ENCODE measurements at regions not wholly inside any gene's neighbourhood (a gene's known extent, or its start where the extent isn't known, plus 50 kb on each side); places are given as distances from the start of the nearest gene placed in this dataset.

DNA sequence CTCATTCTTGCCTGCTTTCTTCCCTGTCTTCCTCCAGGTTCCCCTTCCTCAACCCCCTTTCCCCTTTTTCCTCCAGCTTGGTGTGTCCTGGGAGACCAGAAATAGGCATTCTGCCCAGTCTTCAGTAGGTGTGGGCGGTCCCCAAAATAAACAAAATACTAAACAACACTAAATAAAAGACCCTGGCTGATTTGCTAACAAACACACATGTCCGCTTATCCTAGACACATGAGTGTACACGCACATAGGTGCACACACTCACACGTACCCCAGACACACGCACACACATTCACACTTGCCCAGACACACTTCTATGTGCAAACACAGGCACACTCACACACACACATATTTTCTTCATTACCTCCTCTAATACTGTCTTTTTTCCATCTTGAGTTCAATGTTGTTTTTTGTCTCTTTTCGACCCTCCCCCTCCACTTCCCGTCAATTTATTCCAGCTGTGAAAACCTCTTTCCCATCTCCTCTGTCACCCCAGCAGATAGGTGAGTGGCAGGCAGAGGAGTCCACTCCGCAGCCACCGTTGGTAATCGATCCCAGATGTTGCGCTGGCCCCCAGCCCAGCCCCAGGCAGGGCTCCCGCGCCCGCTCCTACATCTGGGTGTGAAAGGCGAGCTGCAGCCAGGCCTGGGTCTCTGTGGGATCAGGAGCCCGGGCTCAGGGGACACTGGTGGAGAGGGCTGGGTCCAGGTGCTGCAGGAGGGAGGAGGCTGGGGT lies 56.9 kb upstream of the FOXP4 start:
- H3K4me3 ChIP-seq (replicated peaks in 1 of 3), result no peak overlapping the region
- H3K4me1 ChIP-seq, result peaks cover 0 to 8% of the 10 kb centered on the region in 2 donors
- TF ChIP-seq, protein P1, sequence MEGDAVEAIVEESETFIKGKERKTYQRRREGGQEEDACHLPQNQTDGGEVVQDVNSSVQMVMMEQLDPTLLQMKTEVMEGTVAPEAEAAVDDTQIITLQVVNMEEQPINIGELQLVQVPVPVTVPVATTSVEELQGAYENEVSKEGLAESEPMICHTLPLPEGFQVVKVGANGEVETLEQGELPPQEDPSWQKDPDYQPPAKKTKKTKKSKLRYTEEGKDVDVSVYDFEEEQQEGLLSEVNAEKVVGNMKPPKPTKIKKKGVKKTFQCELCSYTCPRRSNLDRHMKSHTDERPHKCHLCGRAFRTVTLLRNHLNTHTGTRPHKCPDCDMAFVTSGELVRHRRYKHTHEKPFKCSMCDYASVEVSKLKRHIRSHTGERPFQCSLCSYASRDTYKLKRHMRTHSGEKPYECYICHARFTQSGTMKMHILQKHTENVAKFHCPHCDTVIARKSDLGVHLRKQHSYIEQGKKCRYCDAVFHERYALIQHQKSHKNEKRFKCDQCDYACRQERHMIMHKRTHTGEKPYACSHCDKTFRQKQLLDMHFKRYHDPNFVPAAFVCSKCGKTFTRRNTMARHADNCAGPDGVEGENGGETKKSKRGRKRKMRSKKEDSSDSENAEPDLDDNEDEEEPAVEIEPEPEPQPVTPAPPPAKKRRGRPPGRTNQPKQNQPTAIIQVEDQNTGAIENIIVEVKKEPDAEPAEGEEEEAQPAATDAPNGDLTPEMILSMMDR (IDR thresholded peaks at IDR 0.05), result no peak
- no peak for TF ChIP-seq POLR2A (IDR thresholded peaks at IDR 0.05)
- no peaks in the 10 kb centered on the region for H3K36me3 ChIP-seq
- H3K9me3 ChIP-seq, result no peaks in the 10 kb centered on the region
- no peak for DNase-seq
- WGBS, 2 donors, result 62 to 71% methylated on average over 16 of the region's 16 CpGs
- intact Hi-C loops (cut with DNase I), result no loop called here
- H3K27ac ChIP-seq, result no peak overlapping the region
- no peaks in the 10 kb centered on the region for H3K27me3 ChIP-seq

DNA sequence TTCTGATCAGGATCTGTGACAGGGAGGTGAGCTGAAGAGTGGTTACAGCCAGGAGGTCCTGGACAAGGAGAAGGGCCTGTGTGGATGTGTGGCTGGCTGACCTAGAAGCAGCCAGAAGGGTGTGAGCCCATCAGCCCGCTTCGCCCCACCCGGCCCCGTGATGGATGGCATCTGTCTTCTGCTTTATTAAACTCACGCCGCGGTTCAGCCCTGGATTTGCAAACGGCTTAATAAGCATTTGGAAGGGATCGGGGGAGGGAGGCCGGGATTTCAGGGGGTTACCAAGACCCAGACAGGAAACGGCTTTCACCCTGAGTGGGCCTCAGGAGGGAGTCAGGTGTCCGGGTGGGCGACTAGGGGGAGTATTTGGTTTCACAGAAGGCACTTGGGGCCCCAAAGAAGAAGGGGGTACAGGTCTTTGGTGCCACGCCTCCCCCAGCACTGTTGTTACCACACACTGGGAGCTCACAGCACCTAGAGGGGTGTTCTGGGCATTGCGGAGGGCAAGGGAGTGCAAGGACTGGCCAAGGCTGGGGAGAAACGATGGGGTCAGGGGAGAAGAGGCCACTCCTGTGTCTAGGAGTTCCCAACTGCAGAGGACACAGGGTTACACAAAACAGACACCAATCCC lies 53.8 kb upstream of the FOXP4 start:
- intact Hi-C loops (cut with DNase I), result no loop called here
- Histone ChIP-seq H3K36me3 (no peaks in the 10 kb centered on the region), H3K9me3 (no peaks in the 10 kb centered on the region), H3K4me3 (replicated peaks in 1 of 3) (no peak overlapping the region), H3K4me1 (peaks cover 0 to 8% of the 10 kb centered on the region in 2 donors), H3K27ac (no peak overlapping the region), H3K27me3 (no peaks in the 10 kb centered on the region)
- DNase-seq, result no peak
- TF ChIP-seq, protein P1 (IDR thresholded peaks at IDR 0.05), result no peak
- no peak for TF ChIP-seq POLR2A (IDR thresholded peaks at IDR 0.05)
- 70% methylated on average over 16 of the region's 16 CpGs for WGBS, 2 donors

DNA sequence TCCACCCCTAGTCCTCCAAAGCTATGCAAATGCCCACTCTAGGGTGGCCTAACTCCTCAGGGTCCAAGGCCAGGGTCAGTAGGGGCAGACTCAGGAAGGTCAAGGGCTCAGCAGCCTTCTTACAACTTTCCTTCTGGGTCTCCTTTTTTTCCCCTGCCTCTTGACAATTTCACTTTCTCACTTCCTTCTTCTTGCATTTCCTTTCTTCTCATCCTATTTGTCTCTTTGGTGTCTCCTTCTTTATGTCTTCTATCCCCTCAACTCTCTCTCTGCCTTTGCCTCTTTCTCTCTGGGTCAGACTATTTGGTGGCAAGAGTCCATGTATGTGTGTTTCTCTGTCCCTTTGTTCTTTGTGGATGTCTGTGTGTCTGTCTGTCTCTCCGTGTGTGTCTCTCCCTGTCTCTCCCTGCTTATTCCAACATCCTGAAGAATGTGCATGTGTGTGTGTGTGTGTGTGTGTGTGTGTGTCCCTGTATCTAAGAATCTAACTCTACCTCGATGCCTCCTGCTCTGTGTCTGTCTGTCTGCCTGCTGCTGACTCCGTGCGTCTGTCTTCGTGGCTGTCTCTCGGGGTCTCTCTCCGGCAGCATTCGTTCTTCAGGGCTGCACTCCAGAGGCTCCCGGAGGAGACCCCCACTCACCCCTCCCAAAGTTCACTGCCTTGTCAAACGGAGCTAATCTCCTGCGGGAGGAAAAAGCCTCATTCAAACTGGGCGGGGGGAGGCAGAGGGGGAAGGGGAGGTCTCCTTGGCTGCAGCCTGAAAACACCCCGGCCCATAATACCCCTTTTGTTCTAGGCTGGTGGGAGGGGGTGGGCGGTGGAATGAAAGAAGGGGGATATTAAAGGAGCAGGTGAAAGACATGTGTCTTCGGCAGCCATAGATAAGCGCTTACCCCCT lies 51.7 kb upstream of the FOXP4 start:
- no peak for DNase-seq
- TF ChIP-seq, protein P1 (IDR thresholded peaks at IDR 0.05), result no peak
- TF ChIP-seq POLR2A (IDR thresholded peaks at IDR 0.05), result no peak
- 56 to 57% methylated on average over 16 of the region's 16 CpGs for WGBS, 2 donors

More for the DNA sequence above, 51.7 kb upstream of the FOXP4 start:
- Histone ChIP-seq H3K9me3 (no peaks in the 10 kb centered on the region), H3K27me3 (no peaks in the 10 kb centered on the region), H3K4me1 (no peaks in the 10 kb centered on the region), H3K4me3 (replicated peaks in 1 of 3) (no peak overlapping the region), H3K36me3 (no peaks in the 10 kb centered on the region), H3K27ac (no peak overlapping the region)
- intact Hi-C loops (cut with DNase I), result no loop called here
